Activated T-cell treated with anti-CD3 and anti-CD28 coated beads, Interleukin-2, amount 50 U/mL, for 4 hours (primary cell): ENCODE measurements at regions not wholly inside any gene's neighbourhood (a gene's known extent, or its start where the extent isn't known, plus 50 kb on each side); places are given as distances from the start of the nearest gene placed in this dataset.
"Not testable (repeated sequence)": the region's sequence is repeated elsewhere in the genome, so short reads cannot be mapped to it uniquely, and the experiment has no call there.

Source experiments
- ATAC-seq, 2 donors: fragments of 200-7000 bp; cut with Tn5 transposase; one replicate each; pipeline ENCODE4 v1.10.0; 2021
- DNase-seq: peaks from one replicate; pipeline ENCODE4 v3.0.0-alpha.2; 2020
- H3K27me3 Mint-ChIP-seq: one replicate; pipeline ENCODE4 v1.8.0; 2021; ENCODE audit warnings: low read depth, mixed read lengths
- H3K36me3 Mint-ChIP-seq: one replicate; pipeline ENCODE4 v1.8.0; 2022; ENCODE audit warnings: mixed read lengths; ENCODE audit not compliant: insufficient read depth
- H3K4me1 Mint-ChIP-seq: one replicate; pipeline ENCODE4 v1.8.0; 2021; ENCODE audit warnings: low read depth, mixed read lengths
- H3K4me3 Mint-ChIP-seq: one replicate; pipeline ENCODE4 v1.8.0; 2021; ENCODE audit warnings: mild to moderate bottlenecking, moderate library complexity, mixed read lengths
- H3K9me3 Mint-ChIP-seq: one replicate; pipeline ENCODE4 v1.8.0; 2021; ENCODE audit warnings: mixed read lengths

- H3K36me3 Mint-ChIP-seq, ATAC-seq, H3K4me3 Mint-ChIP-seq, H3K4me1 Mint-ChIP-seq, DNase-seq: not testable (repeated sequence)
- peaks cover 11% of the 10 kb centered on the region for H3K27me3 Mint-ChIP-seq
- peaks cover 13% of the 10 kb centered on the region for H3K9me3 Mint-ChIP-seq
These were observed 190.8 kb upstream of the RAI14 start for GRCh38 chr5:34465301-34465700.

- not testable (repeated sequence) for H3K4me3 Mint-ChIP-seq, DNase-seq, ATAC-seq, H3K9me3 Mint-ChIP-seq, H3K36me3 Mint-ChIP-seq, H3K4me1 Mint-ChIP-seq
- H3K27me3 Mint-ChIP-seq, result peaks cover 11% of the 10 kb centered on the region
These were observed 189.4 kb upstream of the RAI14 start for GRCh38 chr5:34466519-34467388.

GRCh38 chr5:34467436-34467835 is 188.7 kb upstream of the RAI14 start:
- Mint-ChIP-seq H3K4me1 (peaks cover 3% of the 10 kb centered on the region), H3K27me3 (peaks cover 11% of the 10 kb centered on the region), H3K4me3 (no peak overlapping the region)

GRCh38 chr5:34467984-34468383 is 188.1 kb upstream of the RAI14 start:
- H3K4me1 Mint-ChIP-seq, DNase-seq, H3K36me3 Mint-ChIP-seq, H3K4me3 Mint-ChIP-seq, ATAC-seq, H3K9me3 Mint-ChIP-seq: not testable (repeated sequence)
- peaks cover 11% of the 10 kb centered on the region for H3K27me3 Mint-ChIP-seq

More at GRCh38 chr5:34467436-34467835, 188.7 kb upstream of the RAI14 start:
- Mint-ChIP-seq H3K9me3 (no peaks in the 10 kb centered on the region), H3K36me3 (no peaks in the 10 kb centered on the region)
- no peak for ATAC-seq
- no peak for DNase-seq

GRCh38 chr5:34469971-34470370 is 186.2 kb upstream of the RAI14 start:
- H3K4me3 Mint-ChIP-seq, result no peak overlapping the region
- peaks cover 14% of the 10 kb centered on the region for H3K27me3 Mint-ChIP-seq
- DNase-seq, result no peak
- peaks cover 2% of the 10 kb centered on the region for H3K4me1 Mint-ChIP-seq
- H3K9me3 Mint-ChIP-seq, result no peaks in the 10 kb centered on the region
- no peaks in the 10 kb centered on the region for H3K36me3 Mint-ChIP-seq
- no peak for ATAC-seq

- no peaks in the 10 kb centered on the region for H3K36me3 Mint-ChIP-seq
- no peak for DNase-seq
- ATAC-seq, result peak; percentile 50 to 53
- H3K4me3 Mint-ChIP-seq, result no peak overlapping the region
- no peaks in the 10 kb centered on the region for H3K9me3 Mint-ChIP-seq
- H3K27me3 Mint-ChIP-seq, result peaks cover 16% of the 10 kb centered on the region
- peaks cover 2% of the 10 kb centered on the region for H3K4me1 Mint-ChIP-seq
These were observed 181.5 kb upstream of the RAI14 start for GRCh38 chr5:34474573-34475021.

GRCh38 chr5:34475249-34475966 is 180.7 kb upstream of the RAI14 start:
- Mint-ChIP-seq H3K4me3 (no peak overlapping the region), H3K4me1 (peaks cover 2% of the 10 kb centered on the region)
- DNase-seq, result no peak

GRCh38 chr5:34476941-34477565 is 179.1 kb upstream of the RAI14 start:
- Mint-ChIP-seq H3K9me3 (no peaks in the 10 kb centered on the region), H3K4me3 (no peak overlapping the region), H3K27me3 (peaks cover 18% of the 10 kb centered on the region), H3K4me1 (peaks cover 2% of the 10 kb centered on the region), H3K36me3 (no peaks in the 10 kb centered on the region)
- ATAC-seq, result no peak
- DNase-seq, result no peak

More at GRCh38 chr5:34475249-34475966, 180.7 kb upstream of the RAI14 start:
- Mint-ChIP-seq H3K36me3 (no peaks in the 10 kb centered on the region), H3K27me3 (peaks cover 18% of the 10 kb centered on the region), H3K9me3 (no peaks in the 10 kb centered on the region)
- no peak for ATAC-seq

- Mint-ChIP-seq H3K36me3 (no peaks in the 10 kb centered on the region), H3K27me3 (peaks cover 15% of the 10 kb centered on the region), H3K4me1 (no peaks in the 10 kb centered on the region), H3K9me3 (no peaks in the 10 kb centered on the region), H3K4me3 (no peak overlapping the region)
- ATAC-seq, result peak; percentile 36 to 45
- no peak for DNase-seq
These were observed 175.2 kb upstream of the RAI14 start for GRCh38 chr5:34480810-34481528.

GRCh38 chr5:34483442-34484033 is 172.6 kb upstream of the RAI14 start:
- ATAC-seq (no peak), DNase-seq (no peak)
- Mint-ChIP-seq H3K4me1 (no peaks in the 10 kb centered on the region), H3K9me3 (no peaks in the 10 kb centered on the region), H3K36me3 (no peaks in the 10 kb centered on the region), H3K4me3 (no peak overlapping the region), H3K27me3 (peaks cover 22% of the 10 kb centered on the region)

- H3K4me3 Mint-ChIP-seq, result no peak overlapping the region
- no peaks in the 10 kb centered on the region for H3K9me3 Mint-ChIP-seq
- H3K36me3 Mint-ChIP-seq, result no peaks in the 10 kb centered on the region
- H3K4me1 Mint-ChIP-seq, result no peaks in the 10 kb centered on the region
- peaks cover 19% of the 10 kb centered on the region for H3K27me3 Mint-ChIP-seq
- DNase-seq, result no peak
- no peak for ATAC-seq
These were observed 171.8 kb upstream of the RAI14 start for GRCh38 chr5:34484216-34484920.

- DNase-seq, result no peak
- H3K4me3 Mint-ChIP-seq, result no peak overlapping the region
- H3K36me3 Mint-ChIP-seq, result no peaks in the 10 kb centered on the region
- ATAC-seq, result no peak
- H3K27me3 Mint-ChIP-seq, result peaks cover 16% of the 10 kb centered on the region
- no peaks in the 10 kb centered on the region for H3K4me1 Mint-ChIP-seq
- no peaks in the 10 kb centered on the region for H3K9me3 Mint-ChIP-seq
These were observed 170.4 kb upstream of the RAI14 start for GRCh38 chr5:34485768-34486030.

GRCh38 chr5:34486160-34486848 is 169.8 kb upstream of the RAI14 start:
- DNase-seq (peak; percentile 55), ATAC-seq (no peak)
- Mint-ChIP-seq H3K36me3 (no peaks in the 10 kb centered on the region), H3K4me1 (no peaks in the 10 kb centered on the region), H3K4me3 (no peak overlapping the region), H3K27me3 (peaks cover 16% of the 10 kb centered on the region), H3K9me3 (no peaks in the 10 kb centered on the region)
